Stomach (tissue), 4 donors: ENCODE measurements at regions not wholly inside any gene's neighbourhood (a gene's known extent, or its start where the extent isn't known, plus 50 kb on each side); places are given as distances from the start of the nearest gene placed in this dataset.

Experiments used
- CTCF ChIP-seq, 7 experiments: fragments of 450-650 bp in 4 of 7; fragments of 200-600 bp in 3 of 7; sonication (generic) in 3 of 7; IDR thresholded peaks; one replicate each; pipeline ENCODE4 v1.5.1; 2016 to 2019; ENCODE audit warnings: antibody characterized with exemption in 7 of 7, control low read depth in 2 of 7, mild to moderate bottlenecking in 1 of 7
- EP300 ChIP-seq: sonication (generic); formaldehyde crosslinking; IDR thresholded peaks from one replicate; pipeline ENCODE4 v1.6.1; 2017; ENCODE audit warnings: antibody characterized with exemption
- POLR2AphosphoS5 ChIP-seq, 3 donors: sonication (generic); formaldehyde crosslinking; IDR thresholded peaks; one replicate each; pipeline ENCODE4 v1.6.1; 2016; ENCODE audit warnings: antibody characterized with exemption in 3 of 3

DNA sequence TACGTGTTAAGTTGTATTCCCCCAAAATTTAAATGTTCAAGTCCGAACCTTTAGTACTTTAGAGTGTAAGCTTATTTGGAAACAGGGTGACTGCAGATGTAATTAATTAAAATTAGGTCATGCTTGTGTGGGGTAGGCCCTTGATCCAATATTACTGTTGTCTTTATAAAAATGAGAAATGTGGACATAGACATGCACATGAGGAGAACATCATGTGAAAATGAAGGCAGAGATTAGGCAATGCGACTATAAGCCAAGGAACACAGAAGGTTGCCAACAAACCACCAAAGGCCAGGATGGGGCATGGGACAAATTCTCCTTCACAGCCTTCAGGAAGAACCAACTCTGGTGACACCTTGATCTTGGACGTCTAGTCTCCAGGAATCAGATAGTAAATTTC, 1698.4 kb upstream of the SLC10A2 start:
- TF ChIP-seq EP300 = no peak
- no peak for TF ChIP-seq CTCF (IDR thresholded peaks at IDR 0.05)
- no peak for TF ChIP-seq POLR2AphosphoS5 (IDR thresholded peaks at IDR 0.05)
